Endothelial cell of umbilical vein (primary cell): ENCODE measurements at regions not wholly inside any gene's neighbourhood (a gene's known extent, or its start where the extent isn't known, plus 50 kb on each side); places are given as distances from the start of the nearest gene placed in this dataset.

Experiments used
- BruUV-seq: library from RNA; stranded (reverse); fragments of 400-500 nt; replicated peaks from 2 replicates; lab custom pipeline; 2021; lab: Mats Ljungman, UMichigan
- CTCF ChIA-PET: fragments of 300-600, 350-600 bp; sonication (Branson Sonifier 250); formaldehyde crosslinking; loops from one replicate; lab custom pipeline; 2021; ENCODE audit warnings: antibody characterized with exemption, inconsistent platforms; lab: Charles Lee
- POLR2A ChIA-PET: fragments of 300-600, 350-600 bp; sonication (Branson Sonifier 250); formaldehyde crosslinking; loops from one replicate; lab custom pipeline; 2021; ENCODE audit warnings: antibody characterized with exemption, inconsistent platforms; lab: Charles Lee
- DNase-seq: peaks from one replicate; pipeline ENCODE4 v3.0.0-alpha.2; 2011; ENCODE audit warnings: low read depth, low spot score
- FAIRE-seq: peaks from 2 replicates; lab custom pipeline; 2011; peaks lifted over from hg19 to GRCh38; lab: Jason Lieb, UNC
- H2AFZ ChIP-seq: 2 replicates; pipeline ENCODE4 v1.6.0; 2012; ENCODE audit warnings: low read depth, low read length, control low read depth, inconsistent platforms
- H3K27ac ChIP-seq: 2 replicates; pipeline ENCODE4 v1.5.1; 2011; ENCODE audit warnings: low read depth, mild to moderate bottlenecking, control low read depth, low read length, moderate library complexity; ENCODE audit not compliant: insufficient read depth
- H3K27me3 ChIP-seq, 2 experiments: 2 replicates each; pipeline versions ENCODE4 v1.6.0 to v1.6.1; 2011; ENCODE audit warnings: low read length in 2 of 2, mixed read lengths in 1 of 2; ENCODE audit not compliant: control insufficient read depth in 2 of 2, insufficient read depth in 2 of 2
- H3K36me3 ChIP-seq, 2 experiments: 2 replicates in 1 of 2; 3 replicates in 1 of 2; pipeline ENCODE4 v1.5.1; 2011; ENCODE audit warnings: low read length in 2 of 2, mild to moderate bottlenecking in 1 of 2, moderate library complexity in 1 of 2; ENCODE audit not compliant: control insufficient read depth in 2 of 2, insufficient read depth in 2 of 2; ENCODE audit errors: extremely low read depth in 1 of 2
- H3K4me1 ChIP-seq: 3 replicates; pipeline ENCODE4 v1.5.1; 2011; ENCODE audit warnings: mild to moderate bottlenecking, low read length; ENCODE audit not compliant: control insufficient read depth, insufficient read depth; ENCODE audit errors: extremely low read depth
- H3K4me2 ChIP-seq: 2 replicates; pipeline ENCODE4 v1.6.1; 2011; ENCODE audit warnings: low read length, control low read depth, mixed read lengths; ENCODE audit not compliant: insufficient read depth
- H3K4me3 ChIP-seq, 3 experiments: fragments of 200-600 bp in 1 of 3; sonication (generic), shearing (Covaris generic) in 1 of 3; replicated peaks in 1 of 3; 2 replicates each; pipeline ENCODE4 v1.5.1; 2011 to 2016; ENCODE audit warnings: control low read depth in 3 of 3, low read length in 3 of 3, mild to moderate bottlenecking in 2 of 3, inconsistent platforms in 1 of 3, low read depth in 1 of 3, moderate library complexity in 1 of 3; ENCODE audit not compliant: insufficient read depth in 1 of 3
- H3K79me2 ChIP-seq: 2 replicates; pipeline ENCODE4 v1.6.0; 2012; ENCODE audit warnings: low read length, inconsistent platforms; ENCODE audit not compliant: control insufficient read depth, insufficient read depth
- H3K9ac ChIP-seq: replicated peaks from 2 replicates; pipeline ENCODE3; 2011; ENCODE audit warnings: low read length, control low read depth; ENCODE audit not compliant: insufficient read depth; ENCODE audit errors: extremely low read depth
- H3K9me1 ChIP-seq: replicated peaks from 3 replicates; pipeline ENCODE4 v1.6.0; 2011; ENCODE audit warnings: mild to moderate bottlenecking, low read length; ENCODE audit not compliant: control insufficient read depth, insufficient read depth; ENCODE audit errors: extremely low read depth
- H3K9me3 ChIP-seq: replicated peaks from 2 replicates; pipeline ENCODE4 v1.5.1; 2012; ENCODE audit warnings: low read length, inconsistent platforms; ENCODE audit not compliant: control insufficient read depth, insufficient read depth
- H4K20me1 ChIP-seq: replicated peaks from 2 replicates; pipeline ENCODE3; 2011; ENCODE audit warnings: mild to moderate bottlenecking, low read length; ENCODE audit not compliant: control insufficient read depth, insufficient read depth; ENCODE audit errors: extremely low read depth
- FOS ChIP-seq: IDR thresholded peaks from 2 replicates; pipeline ENCODE4 v1.6.1; 2011; ENCODE audit warnings: mild to moderate bottlenecking, low read length, moderate library complexity, borderline replicate concordance; ENCODE audit not compliant: insufficient read depth
- POLR2A ChIP-seq: IDR thresholded peaks from 2 replicates; pipeline ENCODE4 v1.6.1; 2012; ENCODE audit warnings: low read depth, mild to moderate bottlenecking, control low read depth, low read length
- dilution Hi-C: fragments of 300-500 bp; cut with MboI; formaldehyde crosslinking; loops from one replicate; pipeline ENCODE4 v1.15.0; 2019; ENCODE audit warnings: low sequenced_read_pairs; ENCODE audit not compliant: extremely low pct_ligation_motif_present
- intact Hi-C: fragments of 100-400 bp; cut with micrococcal nuclease; formaldehyde crosslinking; loops from one replicate; pipeline ENCODE4 v1.10.0; 2022
- TF ChIP-seq, protein P1 (sequence below), 2 donors: IDR thresholded peaks; 1 replicate in 1 of 2; 2 replicates in 1 of 2; pipeline ENCODE4 v1.5.1; 2011; ENCODE audit warnings: low read length in 2 of 2, mild to moderate bottlenecking in 2 of 2, moderate library complexity in 2 of 2, control low read depth in 1 of 2, inconsistent platforms in 1 of 2, low read depth in 1 of 2; ENCODE audit not compliant: insufficient read depth in 1 of 2; ENCODE audit errors: extremely low read depth in 1 of 2

DNA sequence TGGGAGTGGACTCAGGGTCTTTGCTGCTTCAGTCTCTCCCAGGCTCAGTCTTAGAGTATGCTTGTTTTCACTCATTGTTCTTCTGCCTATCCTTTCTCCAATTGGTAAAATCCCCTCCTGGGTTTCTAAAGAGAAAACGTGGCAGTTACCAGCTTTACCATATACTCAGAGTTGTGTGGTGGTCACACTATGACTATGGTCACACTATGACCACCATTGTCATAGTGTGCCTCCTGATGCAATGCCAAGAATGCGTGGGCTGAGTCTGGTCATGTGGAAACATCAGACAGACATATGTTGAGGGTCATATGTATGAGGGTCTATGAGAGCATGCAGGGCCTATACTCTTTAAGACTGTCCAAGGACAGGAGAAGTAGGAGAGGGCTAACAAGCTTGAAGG lies 326.5 kb upstream of the PRR16 start:
- Histone ChIP-seq H3K27ac (no peak overlapping the region), H3K79me2 (no peaks in the 10 kb centered on the region), H3K4me3 (no peak overlapping the region), H4K20me1 (no peaks in the 10 kb centered on the region), H3K27me3 (no peaks in the 10 kb centered on the region), H3K9ac (no peak overlapping the region), H2AFZ (no peak overlapping the region), H3K36me3 (no peaks in the 10 kb centered on the region), H3K4me1 (no peaks in the 10 kb centered on the region), H3K4me2 (no peak overlapping the region), H3K9me1 (no peaks in the 10 kb centered on the region), H3K9me3 (no peaks in the 10 kb centered on the region)
- BruUV-seq, result no TSS peak
- ChIA-PET POLR2A (no interaction called here), CTCF (no interaction called here)
- no peak for DNase-seq
- TF ChIP-seq POLR2A, result no peak
- TF ChIP-seq, protein P1, sequence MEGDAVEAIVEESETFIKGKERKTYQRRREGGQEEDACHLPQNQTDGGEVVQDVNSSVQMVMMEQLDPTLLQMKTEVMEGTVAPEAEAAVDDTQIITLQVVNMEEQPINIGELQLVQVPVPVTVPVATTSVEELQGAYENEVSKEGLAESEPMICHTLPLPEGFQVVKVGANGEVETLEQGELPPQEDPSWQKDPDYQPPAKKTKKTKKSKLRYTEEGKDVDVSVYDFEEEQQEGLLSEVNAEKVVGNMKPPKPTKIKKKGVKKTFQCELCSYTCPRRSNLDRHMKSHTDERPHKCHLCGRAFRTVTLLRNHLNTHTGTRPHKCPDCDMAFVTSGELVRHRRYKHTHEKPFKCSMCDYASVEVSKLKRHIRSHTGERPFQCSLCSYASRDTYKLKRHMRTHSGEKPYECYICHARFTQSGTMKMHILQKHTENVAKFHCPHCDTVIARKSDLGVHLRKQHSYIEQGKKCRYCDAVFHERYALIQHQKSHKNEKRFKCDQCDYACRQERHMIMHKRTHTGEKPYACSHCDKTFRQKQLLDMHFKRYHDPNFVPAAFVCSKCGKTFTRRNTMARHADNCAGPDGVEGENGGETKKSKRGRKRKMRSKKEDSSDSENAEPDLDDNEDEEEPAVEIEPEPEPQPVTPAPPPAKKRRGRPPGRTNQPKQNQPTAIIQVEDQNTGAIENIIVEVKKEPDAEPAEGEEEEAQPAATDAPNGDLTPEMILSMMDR (IDR thresholded peaks at IDR 0.05; ENCODE audit: extremely low read depth in 1 of 2, insufficient read depth in 1 of 2, low read depth in 1 of 2, low read length in 2 of 2), result no peak
- dilution Hi-C loops, result no loop called here
- intact Hi-C loops, result no loop called here
- FAIRE-seq, result no peak

DNA sequence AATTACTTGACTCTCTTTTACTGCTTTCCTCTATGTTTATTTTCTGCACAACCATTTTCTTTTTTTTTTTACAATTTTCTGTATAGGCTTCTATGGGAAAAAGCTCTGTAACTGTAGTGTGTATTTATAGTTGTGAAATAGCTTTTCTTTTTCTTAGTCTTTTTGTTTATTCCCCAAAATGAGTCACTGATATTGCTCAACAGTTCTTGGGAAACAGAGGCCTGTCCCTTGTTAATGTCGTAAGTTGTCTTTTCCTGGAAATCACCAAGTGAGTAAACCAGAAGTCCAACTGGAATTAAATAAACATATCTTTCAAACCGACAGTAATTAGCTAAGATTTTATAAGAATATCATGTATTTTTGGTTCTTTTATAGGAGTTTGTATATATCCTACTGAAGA lies 325.1 kb upstream of the PRR16 start:
- POLR2A ChIA-PET, result interaction anchor here (0.6 kb wide), 2 partner anchors 159 to 308 kb away, joined by 3 to 6 read pairs; no protein-coding TSS in a partner anchor
- Histone ChIP-seq H2AFZ (no peak overlapping the region), H3K4me1 (no peaks in the 10 kb centered on the region), H4K20me1 (no peaks in the 10 kb centered on the region), H3K9ac (no peak overlapping the region), H3K79me2 (no peaks in the 10 kb centered on the region), H3K9me3 (no peaks in the 10 kb centered on the region), H3K27ac (no peak overlapping the region), H3K9me1 (no peaks in the 10 kb centered on the region), H3K4me3 (no peak overlapping the region), H3K4me2 (no peak overlapping the region), H3K36me3 (no peaks in the 10 kb centered on the region), H3K27me3 (no peaks in the 10 kb centered on the region)
- BruUV-seq, result no TSS peak
- dilution Hi-C loops (no loop called here), intact Hi-C loops (no loop called here)
- CTCF ChIA-PET, result interaction anchor here (0.6 to 1.5 kb wide), 6 partner anchors 13 to 319 kb away, joined by 3 to 4 read pairs (median 3); no protein-coding TSS in a partner anchor
- FAIRE-seq (no peak), DNase-seq (peak; percentile 64)
- TF ChIP-seq, protein P1 (IDR thresholded peaks at IDR 0.05; ENCODE audit: extremely low read depth in 1 of 2, insufficient read depth in 1 of 2, low read depth in 1 of 2, low read length in 2 of 2), result no peak
- TF ChIP-seq FOS, result peak; percentile 51
